ENCODE measurements at regions not wholly inside any gene's neighbourhood (a gene's known extent, or its start where the extent isn't known, plus 50 kb on each side); places are given as distances from the start of the nearest gene placed in this dataset.
A peak's percentile ranks its signal among the peaks of the same experiment; 100 is the strongest.
"Not testable (repeated sequence)": the region's sequence is repeated elsewhere in the genome, so short reads cannot be mapped to it uniquely, and the experiment has no call there.

DNA sequence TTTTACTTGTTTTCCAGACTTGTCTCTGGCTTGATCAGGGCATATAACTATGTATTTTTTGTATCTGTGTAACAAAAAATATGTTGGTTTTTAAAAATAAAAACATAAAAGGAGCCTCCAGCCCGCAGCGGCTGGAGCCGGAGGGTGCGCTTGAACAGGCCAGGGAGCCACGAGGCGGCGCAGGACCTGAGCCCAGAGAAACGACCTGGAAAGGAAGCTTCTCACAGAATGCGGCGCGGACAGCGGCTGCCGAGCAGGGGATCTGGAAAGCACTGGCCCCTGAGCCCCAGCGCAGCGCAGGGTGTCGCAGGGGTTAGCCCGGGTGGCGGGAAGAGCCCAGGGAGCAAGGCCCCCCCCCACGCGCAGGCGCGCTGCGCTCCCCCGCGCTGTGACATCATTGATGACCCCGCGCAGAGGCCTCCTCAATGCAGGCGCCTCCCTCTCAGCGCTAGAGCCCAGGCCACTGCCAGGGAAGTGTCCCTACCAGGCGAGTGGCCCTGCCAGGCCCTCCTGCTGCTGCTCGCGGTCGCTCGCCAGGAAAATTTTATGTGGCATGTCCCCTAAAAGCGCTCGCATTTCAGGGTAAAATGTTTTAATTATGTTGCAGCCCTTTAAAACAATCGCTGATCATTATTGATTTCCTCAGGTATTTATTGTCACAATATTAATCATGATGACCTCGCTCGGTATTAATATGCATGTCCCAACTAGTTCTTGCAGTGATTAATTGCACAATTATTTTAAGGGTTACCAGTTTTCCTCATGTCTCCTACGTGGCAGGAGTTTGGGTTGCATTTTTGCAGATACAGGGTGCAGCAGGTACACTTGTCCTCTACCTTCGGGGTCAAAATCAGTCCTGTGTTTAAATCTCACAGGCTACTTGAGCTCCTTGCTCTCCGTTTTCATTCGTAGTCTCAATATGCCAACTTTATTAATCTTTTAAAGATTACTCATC is 134.2 kb downstream of the USP22 start:
- peak; percentile 100 for ATAC-seq

GRCh38 chr17:20914658-20915057 is 128.2 kb downstream of the USP22 start:
- Histone ChIP-seq H3K4me3 (no peak overlapping the region), H3K27me3 (no peaks in the 10 kb centered on the region), H3K27ac (no peak overlapping the region), H3K4me1 (no peaks in the 10 kb centered on the region), H3K36me3 (no peaks in the 10 kb centered on the region), H3K9me3 (no peaks in the 10 kb centered on the region)
- intact Hi-C loops (cut with DNase I), result no loop called here
- no peak for ATAC-seq
- TF ChIP-seq, protein P1, sequence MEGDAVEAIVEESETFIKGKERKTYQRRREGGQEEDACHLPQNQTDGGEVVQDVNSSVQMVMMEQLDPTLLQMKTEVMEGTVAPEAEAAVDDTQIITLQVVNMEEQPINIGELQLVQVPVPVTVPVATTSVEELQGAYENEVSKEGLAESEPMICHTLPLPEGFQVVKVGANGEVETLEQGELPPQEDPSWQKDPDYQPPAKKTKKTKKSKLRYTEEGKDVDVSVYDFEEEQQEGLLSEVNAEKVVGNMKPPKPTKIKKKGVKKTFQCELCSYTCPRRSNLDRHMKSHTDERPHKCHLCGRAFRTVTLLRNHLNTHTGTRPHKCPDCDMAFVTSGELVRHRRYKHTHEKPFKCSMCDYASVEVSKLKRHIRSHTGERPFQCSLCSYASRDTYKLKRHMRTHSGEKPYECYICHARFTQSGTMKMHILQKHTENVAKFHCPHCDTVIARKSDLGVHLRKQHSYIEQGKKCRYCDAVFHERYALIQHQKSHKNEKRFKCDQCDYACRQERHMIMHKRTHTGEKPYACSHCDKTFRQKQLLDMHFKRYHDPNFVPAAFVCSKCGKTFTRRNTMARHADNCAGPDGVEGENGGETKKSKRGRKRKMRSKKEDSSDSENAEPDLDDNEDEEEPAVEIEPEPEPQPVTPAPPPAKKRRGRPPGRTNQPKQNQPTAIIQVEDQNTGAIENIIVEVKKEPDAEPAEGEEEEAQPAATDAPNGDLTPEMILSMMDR (IDR thresholded peaks at IDR 0.05), result no peak
- no peak for DNase-seq

More for the DNA sequence above, 134.2 kb downstream of the USP22 start:
- DNase-seq, result peak; percentile 95
- Histone ChIP-seq H3K9me3 (no peaks in the 10 kb centered on the region), H3K4me1 (peaks cover 5% of the 10 kb centered on the region), H3K36me3 (no peaks in the 10 kb centered on the region), H3K4me3 (peak overlapping the region; percentile 65), H3K27me3 (peaks cover 6% of the 10 kb centered on the region), H3K27ac (peak overlapping the region; percentile 87)
- intact Hi-C loops (cut with DNase I), result no loop called here
- TF ChIP-seq, protein P1 (IDR thresholded peaks at IDR 0.05), result peak; percentile 57

DNA sequence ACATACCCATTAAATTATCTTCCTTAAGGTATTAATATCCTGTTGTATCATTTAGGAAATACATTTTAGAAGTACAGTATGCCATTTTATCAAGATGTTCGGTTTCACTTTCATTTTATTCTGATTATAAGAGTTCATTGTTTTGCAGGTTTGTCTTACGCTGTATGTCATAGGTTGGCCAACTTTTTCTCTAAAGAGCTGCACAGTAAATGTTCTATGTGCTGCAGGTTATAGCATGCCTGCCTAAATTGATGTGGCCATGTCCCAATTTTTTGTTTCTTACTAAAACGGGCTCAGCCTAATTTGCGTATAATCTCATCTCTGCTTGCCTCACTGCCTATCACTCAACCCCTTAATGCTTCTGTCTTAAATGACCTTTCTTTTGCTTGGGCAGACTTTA is 126.4 kb downstream of the USP22 start:
- intact Hi-C loops (cut with DNase I), result no loop called here
- Histone ChIP-seq H3K36me3 (no peaks in the 10 kb centered on the region), H3K27ac (no peak overlapping the region), H3K27me3 (no peaks in the 10 kb centered on the region), H3K9me3 (no peaks in the 10 kb centered on the region), H3K4me3 (peak overlapping the region; percentile 1), H3K4me1 (no peaks in the 10 kb centered on the region)
- TF ChIP-seq, protein P1 (IDR thresholded peaks at IDR 0.05), result no peak
- ATAC-seq (no peak), DNase-seq (no peak)

DNA sequence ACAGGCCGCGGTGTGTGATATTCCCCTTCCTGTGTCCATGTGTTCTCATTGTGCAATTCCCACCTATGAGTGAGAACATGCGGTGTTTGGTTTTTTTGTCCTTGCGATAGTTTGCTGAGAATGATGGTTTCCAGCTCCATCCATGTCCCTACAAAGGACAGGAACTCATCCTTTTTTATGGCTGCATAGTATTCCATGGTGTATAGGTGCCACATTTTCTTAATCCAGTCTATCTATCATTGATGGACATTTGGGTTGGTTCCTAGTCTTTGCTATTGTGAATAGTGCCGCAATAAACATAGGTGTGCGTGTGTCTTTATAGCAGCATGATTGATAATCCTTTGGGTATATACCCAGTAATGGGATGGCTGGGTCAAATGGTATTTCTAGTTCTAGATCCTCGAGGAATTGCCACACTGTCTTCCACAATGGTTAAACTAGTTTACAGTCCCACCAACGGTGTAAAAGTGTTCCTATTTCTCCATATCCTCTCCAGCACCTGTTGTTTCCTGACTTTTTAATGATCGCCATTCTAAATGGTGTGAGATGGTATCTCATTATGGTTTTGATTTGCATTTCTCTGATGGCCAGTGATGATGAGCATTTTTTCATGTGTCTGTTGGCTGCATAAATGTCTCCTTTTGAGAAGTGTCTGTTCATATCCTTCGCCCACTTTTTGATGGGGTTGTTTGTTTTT is 125.1 kb downstream of the USP22 start:
- H3K27ac ChIP-seq; ATAC-seq; H3K4me3 ChIP-seq; H3K9me3 ChIP-seq; DNase-seq; H3K27me3 ChIP-seq; intact Hi-C loops (cut with DNase I); H3K4me1 ChIP-seq; H3K36me3 ChIP-seq: not testable (repeated sequence)

- intact Hi-C loops (cut with DNase I), result no loop called here
- Histone ChIP-seq H3K9me3 (no peaks in the 10 kb centered on the region), H3K27me3 (no peaks in the 10 kb centered on the region), H3K36me3 (no peaks in the 10 kb centered on the region), H3K4me3 (no peak overlapping the region), H3K4me1 (no peaks in the 10 kb centered on the region), H3K27ac (peak overlapping the region; percentile 36)
- DNase-seq (no peak), ATAC-seq (no peak)
- TF ChIP-seq, protein P1 (IDR thresholded peaks at IDR 0.05), result no peak
Measured at GRCh38 chr17:20920095-20920814, 122.6 kb downstream of the USP22 start.

Data from upper lobe of right lung (tissue), 1 donor.